PC-9 (cell line): ENCODE measurements at regions not wholly inside any gene's neighbourhood (a gene's known extent, or its start where the extent isn't known, plus 50 kb on each side); places are given as distances from the start of the nearest gene placed in this dataset.

Experiments used
- BruUV-seq: library from RNA; stranded (reverse); fragments of 400-500 nt; replicated peaks from 2 replicates; lab custom pipeline; 2021; lab: Mats Ljungman, UMichigan
- CTCF ChIA-PET: fragments of 300-600 bp; sonication (Branson Sonifier 250); formaldehyde crosslinking; loops from one replicate; lab custom pipeline; 2022; ENCODE audit warnings: antibody characterized with exemption; lab: Charles Lee
- POLR2A ChIA-PET: fragments of 300-600 bp; sonication (Branson Sonifier 250); formaldehyde crosslinking; loops from one replicate; lab custom pipeline; 2022; ENCODE audit warnings: antibody characterized with exemption; ENCODE audit not compliant: unreplicated experiment; lab: Charles Lee
- DNase-seq, 2 experiments: peaks; one replicate each; pipeline versions ENCODE4 v3.0.0 to v3.0.0-alpha.2; 2015 to 2022; ENCODE audit warnings: mixed read lengths in 1 of 2
- H2AFZ ChIP-seq: fragments of 200-600 bp; sonication (generic); 2 replicates; pipeline ENCODE4 v1.8.1; 2017; ENCODE audit warnings: antibody characterized with exemption
- H3F3A ChIP-seq: fragments of 200-600 bp; sonication (generic); 2 replicates; pipeline ENCODE4 v1.8.1; 2017; ENCODE audit warnings: antibody characterized with exemption, mild to moderate bottlenecking, low read depth; ENCODE audit not compliant: insufficient read depth
- H3K27ac ChIP-seq: fragments of 200-600 bp; sonication (generic); 2 replicates; pipeline ENCODE4 v1.6.1; 2016; ENCODE audit warnings: mixed run types
- H3K27me3 ChIP-seq: fragments of 200-600 bp; sonication (generic); 2 replicates; pipeline ENCODE4 v1.6.1; 2016; ENCODE audit warnings: low read depth, mixed run types; ENCODE audit not compliant: insufficient read depth
- H3K36me3 ChIP-seq: fragments of 200-600 bp; sonication (generic); 2 replicates; pipeline ENCODE4 v1.6.1; 2016; ENCODE audit warnings: low read depth, mixed run types
- H3K4me1 ChIP-seq: fragments of 200-600 bp; sonication (generic); replicated peaks from 2 replicates; pipeline ENCODE4 v1.6.1; 2016; ENCODE audit warnings: mixed run types; ENCODE audit not compliant: insufficient read depth
- H3K4me2 ChIP-seq: fragments of 200-600 bp; sonication (generic); 2 replicates; pipeline ENCODE4 v1.6.1; 2017; ENCODE audit warnings: mixed run types
- H3K4me3 ChIP-seq: fragments of 200-600 bp; sonication (generic); 2 replicates; pipeline ENCODE4 v1.6.1; 2016; ENCODE audit warnings: mixed run types
- H3K79me2 ChIP-seq: fragments of 200-600 bp; sonication (generic); 2 replicates; pipeline ENCODE4 v1.6.1; 2017; ENCODE audit warnings: low read depth, mixed run types
- H3K9me2 ChIP-seq: fragments of 200-600 bp; sonication (generic); 2 replicates; pipeline ENCODE4 v1.8.1; 2017; ENCODE audit warnings: mild to moderate bottlenecking; ENCODE audit not compliant: insufficient read depth
- H3K9me3 ChIP-seq: fragments of 200-600 bp; sonication (generic); 2 replicates; pipeline ENCODE4 v1.8.1; 2016; ENCODE audit warnings: low read depth; ENCODE audit not compliant: insufficient read depth
- H4K20me1 ChIP-seq: fragments of 200-600 bp; sonication (generic); 2 replicates; pipeline ENCODE4 v1.8.1; 2017; ENCODE audit not compliant: insufficient read depth
- EZH2 ChIP-seq: fragments of 200-600 bp; sonication (generic); IDR thresholded peaks from 2 replicates; pipeline ENCODE4 v1.8.0; 2017; ENCODE audit warnings: antibody characterized with exemption, low read depth
- intact Hi-C: fragments of 100-400 bp; cut with micrococcal nuclease; formaldehyde crosslinking; loops from one replicate; pipeline ENCODE4 v1.10.0; 2022; ENCODE audit not compliant: unreplicated experiment
- TF ChIP-seq, protein P1 (sequence below): fragments of 200-600 bp; sonication (generic); conservative IDR thresholded peaks from 2 replicates; pipeline ENCODE4 v1.6.1; 2017; ENCODE audit warnings: mixed run types, antibody characterized with exemption, mild to moderate bottlenecking, moderate library complexity

GRCh38 chr5:8870349-8870958 lies 675.4 kb downstream of the SEMA5A start:
- CTCF ChIA-PET: no interaction called here
- no peak for DNase-seq
- H3F3A ChIP-seq: no peaks in the 10 kb centered on the region
- H3K9me3 ChIP-seq: 0 out of 2 replicates have a peak, but pooled peaks cover 3% of the 10 kb centered on the region
- TF ChIP-seq, protein P1, sequence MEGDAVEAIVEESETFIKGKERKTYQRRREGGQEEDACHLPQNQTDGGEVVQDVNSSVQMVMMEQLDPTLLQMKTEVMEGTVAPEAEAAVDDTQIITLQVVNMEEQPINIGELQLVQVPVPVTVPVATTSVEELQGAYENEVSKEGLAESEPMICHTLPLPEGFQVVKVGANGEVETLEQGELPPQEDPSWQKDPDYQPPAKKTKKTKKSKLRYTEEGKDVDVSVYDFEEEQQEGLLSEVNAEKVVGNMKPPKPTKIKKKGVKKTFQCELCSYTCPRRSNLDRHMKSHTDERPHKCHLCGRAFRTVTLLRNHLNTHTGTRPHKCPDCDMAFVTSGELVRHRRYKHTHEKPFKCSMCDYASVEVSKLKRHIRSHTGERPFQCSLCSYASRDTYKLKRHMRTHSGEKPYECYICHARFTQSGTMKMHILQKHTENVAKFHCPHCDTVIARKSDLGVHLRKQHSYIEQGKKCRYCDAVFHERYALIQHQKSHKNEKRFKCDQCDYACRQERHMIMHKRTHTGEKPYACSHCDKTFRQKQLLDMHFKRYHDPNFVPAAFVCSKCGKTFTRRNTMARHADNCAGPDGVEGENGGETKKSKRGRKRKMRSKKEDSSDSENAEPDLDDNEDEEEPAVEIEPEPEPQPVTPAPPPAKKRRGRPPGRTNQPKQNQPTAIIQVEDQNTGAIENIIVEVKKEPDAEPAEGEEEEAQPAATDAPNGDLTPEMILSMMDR: no peak
- TF ChIP-seq EZH2: no peak
- peaks cover 54% of the 10 kb centered on the region for H3K27me3 ChIP-seq
- H3K79me2 ChIP-seq: no peaks in the 10 kb centered on the region
- H3K4me2 ChIP-seq: peak overlapping the region; percentile 26; the same call in 1 of the 2 replicates
- H3K9me2 ChIP-seq: no peaks in the 10 kb centered on the region
- no peaks in the 10 kb centered on the region for H4K20me1 ChIP-seq
- intact Hi-C loops: no loop called here
- H3K36me3 ChIP-seq: no peaks in the 10 kb centered on the region
- no peak overlapping the region; the same call in 1 of the 2 replicates for H3K4me3 ChIP-seq
- no peak overlapping the region for H3K27ac ChIP-seq
- BruUV-seq: no TSS peak
- H2AFZ ChIP-seq: 0 out of 2 replicates have a peak overlapping the region, but pooled peaks have one; percentile 21
- POLR2A ChIA-PET: no interaction called here
- H3K4me1 ChIP-seq: no peaks in the 10 kb centered on the region

DNA sequence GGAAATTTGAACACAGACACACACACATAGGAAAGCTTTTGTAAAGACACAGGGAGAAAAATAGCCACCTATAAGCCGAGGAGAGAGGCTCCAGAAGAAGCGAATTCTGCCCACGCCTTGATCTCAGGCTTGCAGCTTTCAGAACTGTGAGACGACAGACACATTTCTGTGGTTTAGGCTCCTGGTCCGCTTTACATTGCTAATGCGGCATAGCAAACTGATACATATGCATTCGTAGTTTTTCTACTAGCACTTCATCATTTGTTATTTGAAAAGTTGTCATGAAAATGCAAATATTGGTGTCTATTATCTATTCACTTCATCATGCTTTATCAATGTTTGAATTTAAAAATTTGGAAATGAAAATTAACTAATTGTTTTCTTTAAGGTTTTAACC lies 674.9 kb downstream of the SEMA5A start:
- Histone ChIP-seq H3K4me3 (no peak overlapping the region), H3K36me3 (no peaks in the 10 kb centered on the region), H2AFZ (0 out of 2 replicates have a peak overlapping the region, but pooled peaks have one; percentile 21), H3F3A (no peaks in the 10 kb centered on the region), H3K27me3 (peaks cover 49% of the 10 kb centered on the region), H3K79me2 (no peaks in the 10 kb centered on the region), H4K20me1 (no peaks in the 10 kb centered on the region), H3K27ac (no peak overlapping the region), H3K9me3 (no peaks in the 10 kb centered on the region), H3K4me1 (no peaks in the 10 kb centered on the region), H3K4me2 (peak overlapping the region; percentile 26; the same call in 1 of the 2 replicates), H3K9me2 (no peaks in the 10 kb centered on the region)
- ChIA-PET POLR2A (no interaction called here), CTCF (no interaction called here)
- no TSS peak for BruUV-seq
- intact Hi-C loops: no loop called here
- DNase-seq: no peak
- TF ChIP-seq, protein P1: no peak

GRCh38 chr5:8871446-8871845 lies 674.4 kb downstream of the SEMA5A start:
- H3K27me3 ChIP-seq: peaks cover 45% of the 10 kb centered on the region
- TF ChIP-seq, protein P1: no peak
- no peak for TF ChIP-seq EZH2
- ChIA-PET POLR2A (no interaction called here), CTCF (no interaction called here)
- no peak for DNase-seq
- no peaks in the 10 kb centered on the region for H4K20me1 ChIP-seq
- no TSS peak for BruUV-seq
- H3K9me2 ChIP-seq: no peaks in the 10 kb centered on the region
- H3K79me2 ChIP-seq: no peaks in the 10 kb centered on the region
- no peaks in the 10 kb centered on the region for H3F3A ChIP-seq
- H3K27ac ChIP-seq: no peak overlapping the region
- no peak overlapping the region for H3K4me2 ChIP-seq
- intact Hi-C loops: no loop called here
- no peak overlapping the region for H2AFZ ChIP-seq
- no peaks in the 10 kb centered on the region for H3K4me1 ChIP-seq
- H3K36me3 ChIP-seq: no peaks in the 10 kb centered on the region
- no peak overlapping the region for H3K4me3 ChIP-seq
- no peaks in the 10 kb centered on the region for H3K9me3 ChIP-seq
